Skeletal muscle cell (primary cell): ENCODE measurements at regions not wholly inside any gene's neighbourhood (a gene's known extent, or its start where the extent isn't known, plus 50 kb on each side); places are given as distances from the start of the nearest gene placed in this dataset.
"Not testable (repeated sequence)": the region's sequence is repeated elsewhere in the genome, so short reads cannot be mapped to it uniquely, and the experiment has no call there.

ENCODE experiments used
- DNase-seq: peaks from one replicate; pipeline ENCODE4 v3.0.0-alpha.2; 2010; ENCODE audit warnings: low read depth
- H3K4me3 ChIP-seq: 2 replicates; pipeline ENCODE4 v1.5.1; 2011; ENCODE audit warnings: low read depth, mild to moderate bottlenecking, control low read depth, low read length, moderate library complexity

- no peak overlapping the region for H3K4me3 ChIP-seq
- no peak for DNase-seq
Observed at GRCh38 chr4:67342291-67342690, 203.0 kb downstream of the CENPC start.

- no peak overlapping the region for H3K4me3 ChIP-seq
- no peak for DNase-seq
Observed at GRCh38 chr4:67333664-67334063, 211.6 kb downstream of the CENPC start.

GRCh38 chr4:67332627-67333026, 212.7 kb downstream of the CENPC start:
- DNase-seq: no peak
- H3K4me3 ChIP-seq: no peak overlapping the region

- no peak overlapping the region for H3K4me3 ChIP-seq
- no peak for DNase-seq
Observed at GRCh38 chr4:67328393-67328792, 216.9 kb downstream of the CENPC start.

GRCh38 chr4:67328018-67328278, 217.4 kb downstream of the CENPC start:
- no peak for DNase-seq
- H3K4me3 ChIP-seq: no peak overlapping the region

GRCh38 chr4:67327245-67328017, 217.9 kb downstream of the CENPC start:
- no peak overlapping the region for H3K4me3 ChIP-seq
- peak; percentile 4 for DNase-seq

- no peak for DNase-seq
- H3K4me3 ChIP-seq: no peak overlapping the region
Observed at GRCh38 chr4:67325791-67326190, 219.5 kb downstream of the CENPC start.

GRCh38 chr4:67320645-67321044, 224.7 kb downstream of the CENPC start:
- DNase-seq: no peak
- no peak overlapping the region for H3K4me3 ChIP-seq

GRCh38 chr4:67319607-67320006, 225.7 kb downstream of the CENPC start:
- not testable (repeated sequence) for H3K4me3 ChIP-seq, DNase-seq

GRCh38 chr4:67300497-67301185, 244.7 kb downstream of the CENPC start:
- not testable (repeated sequence) for DNase-seq, H3K4me3 ChIP-seq

GRCh38 chr4:67292636-67293035, 252.7 kb downstream of the CENPC start:
- no peak overlapping the region for H3K4me3 ChIP-seq
- no peak for DNase-seq

- no peak overlapping the region for H3K4me3 ChIP-seq
- no peak for DNase-seq
Observed at GRCh38 chr4:67292045-67292444, 253.3 kb downstream of the CENPC start.

- no peak for DNase-seq
- no peak overlapping the region for H3K4me3 ChIP-seq
Observed at GRCh38 chr4:67291644-67292043, 253.7 kb downstream of the CENPC start.

GRCh38 chr4:67288964-67289363, 256.3 kb downstream of the CENPC start:
- DNase-seq: no peak
- H3K4me3 ChIP-seq: no peak overlapping the region

- H3K4me3 ChIP-seq: no peak overlapping the region
Observed at GRCh38 chr4:67286724-67287123, 258.6 kb downstream of the CENPC start.

GRCh38 chr4:67282749-67283148, 262.6 kb downstream of the CENPC start:
- no peak overlapping the region for H3K4me3 ChIP-seq
- DNase-seq: no peak

More at GRCh38 chr4:67286724-67287123, 258.6 kb downstream of the CENPC start:
- no peak for DNase-seq

- DNase-seq: no peak
- no peak overlapping the region for H3K4me3 ChIP-seq
Observed at GRCh38 chr4:67275179-67275750, 270.0 kb downstream of the CENPC start.

GRCh38 chr4:67274671-67275070, 270.6 kb downstream of the CENPC start:
- not testable (repeated sequence) for H3K4me3 ChIP-seq, DNase-seq

- no peak for DNase-seq
- H3K4me3 ChIP-seq: no peak overlapping the region
Observed at GRCh38 chr4:67273666-67274065, 271.6 kb downstream of the CENPC start.

- DNase-seq: no peak
- H3K4me3 ChIP-seq: no peak overlapping the region
Observed at GRCh38 chr4:67261971-67262370, 283.3 kb downstream of the CENPC start.
